HFF-Myc (cell line): ENCODE measurements at regions not wholly inside any gene's neighbourhood (a gene's known extent, or its start where the extent isn't known, plus 50 kb on each side); places are given as distances from the start of the nearest gene placed in this dataset.

Experiments
- DNase-seq: peaks from one replicate; pipeline ENCODE4 v3.0.0-alpha.2; 2011; ENCODE audit warnings: low read depth; ENCODE audit errors: extremely low read depth
- H3K4me3 ChIP-seq: replicated peaks from 2 replicates; pipeline ENCODE4 v1.5.1; 2011; ENCODE audit warnings: low read depth, mild to moderate bottlenecking, control low read depth, low read length
- TF ChIP-seq, protein P1 (sequence below): IDR thresholded peaks from 2 replicates; pipeline ENCODE4 v1.5.1; 2012; ENCODE audit warnings: mild to moderate bottlenecking, low read depth, low read length, control low read depth; ENCODE audit errors: missing control alignments

- no peak for DNase-seq
- H3K4me3 ChIP-seq: no peak overlapping the region
- TF ChIP-seq, protein P1, sequence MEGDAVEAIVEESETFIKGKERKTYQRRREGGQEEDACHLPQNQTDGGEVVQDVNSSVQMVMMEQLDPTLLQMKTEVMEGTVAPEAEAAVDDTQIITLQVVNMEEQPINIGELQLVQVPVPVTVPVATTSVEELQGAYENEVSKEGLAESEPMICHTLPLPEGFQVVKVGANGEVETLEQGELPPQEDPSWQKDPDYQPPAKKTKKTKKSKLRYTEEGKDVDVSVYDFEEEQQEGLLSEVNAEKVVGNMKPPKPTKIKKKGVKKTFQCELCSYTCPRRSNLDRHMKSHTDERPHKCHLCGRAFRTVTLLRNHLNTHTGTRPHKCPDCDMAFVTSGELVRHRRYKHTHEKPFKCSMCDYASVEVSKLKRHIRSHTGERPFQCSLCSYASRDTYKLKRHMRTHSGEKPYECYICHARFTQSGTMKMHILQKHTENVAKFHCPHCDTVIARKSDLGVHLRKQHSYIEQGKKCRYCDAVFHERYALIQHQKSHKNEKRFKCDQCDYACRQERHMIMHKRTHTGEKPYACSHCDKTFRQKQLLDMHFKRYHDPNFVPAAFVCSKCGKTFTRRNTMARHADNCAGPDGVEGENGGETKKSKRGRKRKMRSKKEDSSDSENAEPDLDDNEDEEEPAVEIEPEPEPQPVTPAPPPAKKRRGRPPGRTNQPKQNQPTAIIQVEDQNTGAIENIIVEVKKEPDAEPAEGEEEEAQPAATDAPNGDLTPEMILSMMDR: no peak
Measured at GRCh38 chr2:195322324-195322723, 334.7 kb upstream of the SLC39A10 start.

DNA sequence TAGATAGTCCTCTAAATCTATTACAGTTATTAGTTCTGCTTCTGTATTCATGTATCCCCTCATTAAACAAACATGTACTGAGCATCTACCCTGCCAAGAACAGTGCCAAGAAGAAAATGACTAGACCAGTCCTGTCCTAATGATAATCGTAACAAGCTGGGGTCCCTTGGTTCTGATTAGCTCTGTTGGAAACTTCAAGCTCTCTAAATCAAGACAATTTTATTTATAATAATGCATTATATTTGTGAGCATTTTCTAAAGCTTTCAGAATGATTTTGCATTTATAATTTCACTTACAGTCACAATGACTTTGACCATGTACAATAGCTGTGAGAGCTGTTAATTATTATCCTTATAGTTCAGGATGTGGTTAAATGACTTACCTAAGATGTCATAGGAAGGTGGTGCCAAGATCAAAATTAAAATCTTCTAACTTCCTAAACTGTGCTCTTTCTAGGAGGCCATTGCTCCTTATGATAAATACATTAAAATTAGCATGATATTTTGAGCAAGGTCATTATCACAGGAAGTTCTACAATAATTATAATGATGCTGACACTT is 336.5 kb upstream of the SLC39A10 start:
- TF ChIP-seq, protein P1: no peak
- H3K4me3 ChIP-seq: no peak overlapping the region
- DNase-seq: no peak

DNA sequence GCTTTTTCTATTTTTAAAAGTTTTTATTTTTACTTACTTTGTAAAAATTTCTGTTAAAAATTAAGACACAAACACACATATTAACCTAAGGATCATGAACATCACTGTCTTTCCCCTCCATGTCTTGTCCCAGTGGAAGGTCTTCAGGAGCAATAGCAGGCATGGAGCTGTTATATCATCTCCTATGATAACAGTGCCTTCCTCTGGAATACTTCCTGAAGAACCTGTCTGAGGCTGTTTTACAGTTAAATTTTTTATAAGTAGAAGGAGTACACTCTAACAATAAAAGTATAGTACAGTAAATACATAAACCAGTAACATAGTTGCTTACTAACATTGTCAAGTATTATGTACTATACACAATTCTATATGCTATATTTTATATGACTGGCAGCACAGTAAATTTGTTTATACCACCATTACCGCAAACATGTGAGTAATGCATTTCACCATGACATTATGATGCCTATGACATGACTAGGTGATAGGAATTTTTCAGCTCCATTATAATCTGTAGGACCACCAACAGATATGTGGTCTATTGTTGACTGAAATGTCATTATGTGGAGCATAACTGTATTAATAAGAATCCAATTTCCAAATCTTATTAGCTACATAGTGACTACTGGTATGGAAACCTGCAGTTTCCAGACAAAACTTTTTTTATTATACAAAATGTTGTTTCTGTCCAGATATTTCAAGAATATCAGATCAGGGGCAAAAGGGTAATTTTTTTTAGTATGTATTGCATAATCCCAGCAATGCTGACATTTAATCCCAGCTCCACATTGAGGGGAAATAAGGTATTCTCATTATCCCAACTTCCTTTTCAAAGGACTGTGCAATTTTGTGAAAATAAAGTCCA is 337.2 kb upstream of the SLC39A10 start:
- H3K4me3 ChIP-seq: no peak overlapping the region
- TF ChIP-seq, protein P1: no peak
- DNase-seq: no peak

DNA sequence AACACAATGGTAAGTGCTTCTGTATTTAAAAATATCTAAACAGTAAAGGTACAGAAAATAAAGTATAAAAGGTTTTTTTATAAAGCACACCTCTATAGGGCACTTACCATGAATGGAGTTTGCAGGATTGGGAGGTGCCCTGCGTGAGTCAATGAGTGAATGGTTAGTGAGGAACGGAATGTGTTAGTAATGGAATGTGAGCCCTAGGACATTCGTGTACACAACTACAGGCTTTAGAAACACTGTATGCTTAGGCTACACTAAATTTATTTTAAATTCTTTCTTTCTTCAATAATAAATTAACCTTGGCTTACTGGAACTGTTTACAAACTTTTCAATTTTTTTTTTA is 337.9 kb upstream of the SLC39A10 start:
- no peak overlapping the region for H3K4me3 ChIP-seq
- TF ChIP-seq, protein P1: no peak
- no peak for DNase-seq

DNA sequence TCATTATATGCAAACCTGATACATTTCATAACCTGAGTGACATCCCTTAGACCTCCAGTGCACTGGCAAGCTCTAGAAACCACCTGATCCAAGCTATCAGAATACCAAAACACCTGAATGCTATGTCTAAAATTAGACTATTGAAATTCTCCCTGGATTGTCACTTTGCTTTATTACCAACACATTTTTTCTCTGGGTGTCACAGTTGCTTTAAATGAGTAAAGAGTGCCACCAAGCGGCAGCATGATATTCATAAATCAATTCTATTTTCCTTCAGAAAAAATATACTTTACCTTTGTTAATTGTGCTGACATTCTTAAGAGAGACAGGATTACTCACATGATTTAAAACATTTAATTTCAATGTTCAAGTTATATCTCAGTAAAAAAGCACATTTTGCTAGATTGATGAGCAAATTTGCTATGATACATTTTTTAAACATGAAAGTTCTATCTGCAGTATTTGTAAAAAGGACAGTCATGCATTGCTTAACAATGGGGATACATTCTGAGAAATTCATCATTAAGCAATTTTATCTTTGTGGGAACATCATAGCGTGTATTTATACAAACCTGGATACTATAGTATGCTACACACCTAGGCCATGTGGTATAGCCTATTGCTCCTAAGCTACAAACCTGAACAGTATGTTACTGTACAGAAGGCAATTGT is 338.4 kb upstream of the SLC39A10 start:
- no peak overlapping the region for H3K4me3 ChIP-seq
- TF ChIP-seq, protein P1: peak; percentile 23
- DNase-seq: no peak

DNA sequence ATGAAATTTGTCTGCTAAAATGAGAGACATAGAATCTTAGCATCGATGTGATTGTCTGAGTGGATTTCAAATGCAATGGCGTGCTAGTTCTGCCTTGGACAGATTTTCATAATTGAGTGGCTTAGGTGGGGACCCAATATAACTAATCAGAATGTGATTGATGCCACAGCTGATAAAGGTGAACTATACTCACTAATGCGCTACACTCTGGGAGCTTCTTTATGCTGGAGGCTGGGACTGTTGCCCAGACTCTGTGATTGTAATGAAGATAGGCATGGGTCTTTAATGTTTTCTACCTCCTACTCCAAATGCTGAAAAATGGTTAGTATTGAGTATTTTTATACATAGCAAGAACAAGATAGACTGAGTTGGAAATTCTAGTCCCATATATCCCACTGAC is 339.5 kb upstream of the SLC39A10 start:
- no peak for DNase-seq
- H3K4me3 ChIP-seq: no peak overlapping the region
- TF ChIP-seq, protein P1: no peak
